WERI-Rb-1 (cell line): ENCODE measurements at regions not wholly inside any gene's neighbourhood (a gene's known extent, or its start where the extent isn't known, plus 50 kb on each side); places are given as distances from the start of the nearest gene placed in this dataset.
A peak's percentile ranks its signal among the peaks of the same experiment; 100 is the strongest.

Experiments used
- DNase-seq: peaks from one replicate; pipeline ENCODE4 v3.0.0-alpha.2; 2020
- H3K27ac ChIP-seq: fragments of 250-450 bp; sonication (Bioruptor Pico); 2 replicates; pipeline ENCODE4 v1.5.1; 2020; ENCODE audit warnings: mild to moderate bottlenecking, moderate library complexity
- H3K27me3 ChIP-seq: fragments of 250-450 bp; sonication (Bioruptor Pico); 2 replicates; pipeline ENCODE4 v1.5.1; 2021; ENCODE audit warnings: mild to moderate bottlenecking, low read depth, moderate library complexity; ENCODE audit not compliant: insufficient read depth, severe bottlenecking
- H3K36me3 ChIP-seq: fragments of 250-450 bp; sonication (Bioruptor Pico); 2 replicates; pipeline ENCODE4 v1.5.1; 2020; ENCODE audit warnings: mild to moderate bottlenecking, moderate library complexity
- H3K4me3 ChIP-seq: 2 replicates; pipeline ENCODE4 v1.5.1; 2011; ENCODE audit warnings: low read depth, mild to moderate bottlenecking, control low read depth, low read length
- H3K9me3 ChIP-seq: fragments of 250-450 bp; sonication (Bioruptor Pico); 2 replicates; pipeline ENCODE4 v1.5.1; 2021; ENCODE audit warnings: mild to moderate bottlenecking, moderate library complexity; ENCODE audit not compliant: severe bottlenecking
- TF ChIP-seq, protein P1 (sequence below): IDR thresholded peaks from 2 replicates; pipeline ENCODE4 v1.5.1; 2011; ENCODE audit warnings: low read depth, mild to moderate bottlenecking, control low read depth, inconsistent platforms, low read length

DNA sequence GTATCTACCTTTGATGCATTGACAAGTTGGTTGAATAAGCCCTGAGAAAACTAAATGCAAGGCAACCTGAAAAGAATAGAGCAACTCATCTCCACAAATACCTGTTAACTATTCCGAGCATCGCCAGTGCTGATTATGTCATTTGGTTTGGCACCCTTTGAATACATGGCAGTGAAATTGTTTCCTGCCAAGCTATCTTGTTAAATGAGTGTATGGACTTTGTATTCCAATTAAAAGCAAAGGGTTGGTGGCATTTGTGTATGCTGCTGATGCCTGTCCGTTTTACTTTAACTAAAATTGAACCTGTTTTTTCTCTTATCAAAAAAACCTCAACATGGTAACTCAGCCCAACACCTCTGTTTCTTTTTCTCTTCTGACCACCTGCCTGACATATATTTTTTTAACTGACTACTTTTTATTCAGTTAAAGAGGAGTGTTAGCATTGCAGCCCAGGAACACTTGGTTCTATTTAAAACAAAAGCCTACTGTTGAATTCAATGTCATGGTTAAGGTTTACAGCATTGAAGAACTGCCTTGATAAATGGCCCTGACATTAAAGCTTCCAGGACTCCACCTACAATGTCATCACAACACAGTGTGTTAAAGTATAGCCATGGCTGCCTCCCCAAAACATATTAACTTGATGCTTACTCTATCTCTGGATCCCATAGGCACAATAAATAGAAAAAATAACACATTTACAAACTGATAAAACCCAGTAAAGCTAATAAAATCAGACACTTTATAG lies 838.3 kb upstream of the NOVA1 start:
- no peaks in the 10 kb centered on the region for H3K36me3 ChIP-seq
- no peak for DNase-seq
- no peaks in the 10 kb centered on the region for H3K9me3 ChIP-seq
- TF ChIP-seq, protein P1, sequence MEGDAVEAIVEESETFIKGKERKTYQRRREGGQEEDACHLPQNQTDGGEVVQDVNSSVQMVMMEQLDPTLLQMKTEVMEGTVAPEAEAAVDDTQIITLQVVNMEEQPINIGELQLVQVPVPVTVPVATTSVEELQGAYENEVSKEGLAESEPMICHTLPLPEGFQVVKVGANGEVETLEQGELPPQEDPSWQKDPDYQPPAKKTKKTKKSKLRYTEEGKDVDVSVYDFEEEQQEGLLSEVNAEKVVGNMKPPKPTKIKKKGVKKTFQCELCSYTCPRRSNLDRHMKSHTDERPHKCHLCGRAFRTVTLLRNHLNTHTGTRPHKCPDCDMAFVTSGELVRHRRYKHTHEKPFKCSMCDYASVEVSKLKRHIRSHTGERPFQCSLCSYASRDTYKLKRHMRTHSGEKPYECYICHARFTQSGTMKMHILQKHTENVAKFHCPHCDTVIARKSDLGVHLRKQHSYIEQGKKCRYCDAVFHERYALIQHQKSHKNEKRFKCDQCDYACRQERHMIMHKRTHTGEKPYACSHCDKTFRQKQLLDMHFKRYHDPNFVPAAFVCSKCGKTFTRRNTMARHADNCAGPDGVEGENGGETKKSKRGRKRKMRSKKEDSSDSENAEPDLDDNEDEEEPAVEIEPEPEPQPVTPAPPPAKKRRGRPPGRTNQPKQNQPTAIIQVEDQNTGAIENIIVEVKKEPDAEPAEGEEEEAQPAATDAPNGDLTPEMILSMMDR, result no peak
- no peak overlapping the region for H3K4me3 ChIP-seq
- H3K27ac ChIP-seq, result no peak overlapping the region
- H3K27me3 ChIP-seq, result no peaks in the 10 kb centered on the region

DNA sequence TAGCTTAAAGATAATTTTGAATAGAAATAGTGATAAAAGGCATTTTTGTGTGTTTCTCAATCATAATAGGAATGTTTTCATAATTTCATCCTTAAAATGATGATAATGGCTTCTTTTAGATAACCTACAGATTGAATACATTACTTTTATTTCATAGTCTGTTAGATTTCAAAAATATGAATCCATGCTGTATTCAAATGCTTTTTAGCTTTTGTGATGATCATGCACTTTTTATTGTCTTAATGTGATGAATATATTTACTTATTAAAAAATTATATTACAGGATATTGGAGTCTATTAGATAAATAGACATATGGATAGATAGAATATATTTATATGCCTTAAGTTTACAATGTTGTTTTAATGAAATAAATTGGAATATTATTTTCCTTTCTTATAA lies 886.8 kb upstream of the NOVA1 start:
- DNase-seq, result no peak
- no peaks in the 10 kb centered on the region for H3K36me3 ChIP-seq
- no peaks in the 10 kb centered on the region for H3K9me3 ChIP-seq
- no peak overlapping the region for H3K4me3 ChIP-seq
- TF ChIP-seq, protein P1, result no peak
- no peaks in the 10 kb centered on the region for H3K27me3 ChIP-seq
- H3K27ac ChIP-seq, result no peak overlapping the region

DNA sequence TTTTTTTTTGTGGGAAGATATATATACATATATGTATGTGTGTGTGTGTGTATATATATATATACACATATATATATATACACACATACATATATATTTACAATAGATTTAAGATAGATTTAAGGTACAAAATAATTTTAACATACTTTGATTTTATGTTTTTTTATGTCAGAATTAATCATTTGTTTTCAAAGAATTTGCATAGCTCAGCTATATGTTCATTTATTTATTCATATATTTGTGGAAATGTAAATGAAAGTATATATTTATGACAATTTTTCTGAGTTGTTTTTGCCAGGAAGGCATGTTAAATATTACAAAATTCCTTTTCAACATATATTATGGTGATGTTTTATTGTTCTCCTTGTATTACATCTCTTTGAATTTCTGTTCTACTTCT lies 887.4 kb upstream of the NOVA1 start:
- TF ChIP-seq, protein P1, result no peak
- Histone ChIP-seq H3K27ac (no peak overlapping the region), H3K9me3 (no peaks in the 10 kb centered on the region), H3K4me3 (no peak overlapping the region), H3K36me3 (no peaks in the 10 kb centered on the region), H3K27me3 (no peaks in the 10 kb centered on the region)
- no peak for DNase-seq

DNA sequence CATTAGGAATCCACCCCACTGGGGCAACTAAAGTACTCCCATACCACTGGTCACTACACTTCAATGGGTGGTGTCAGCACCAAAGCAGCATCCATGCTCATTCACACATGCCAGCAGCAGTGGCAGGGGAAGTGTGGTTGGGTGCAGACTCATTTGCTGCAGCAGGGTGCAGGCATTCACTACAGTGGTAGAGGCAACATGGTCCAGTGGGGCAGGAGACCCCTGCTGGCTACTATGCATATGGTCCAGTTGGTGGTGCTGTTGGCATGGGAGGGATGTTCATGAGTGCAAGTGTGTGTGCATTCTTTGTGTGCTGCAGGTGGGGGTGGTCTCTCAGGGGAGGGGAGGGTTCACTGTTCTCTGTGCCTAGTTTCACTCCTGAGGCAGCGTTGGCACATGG lies 908.4 kb upstream of the NOVA1 start:
- TF ChIP-seq, protein P1, result peak; percentile 43; the same call in 1 of the 2 replicates
- no peaks in the 10 kb centered on the region for H3K27me3 ChIP-seq
- no peak for DNase-seq
- no peak overlapping the region for H3K4me3 ChIP-seq
- H3K36me3 ChIP-seq, result no peaks in the 10 kb centered on the region
- H3K9me3 ChIP-seq, result no peaks in the 10 kb centered on the region
- no peak overlapping the region for H3K27ac ChIP-seq

DNA sequence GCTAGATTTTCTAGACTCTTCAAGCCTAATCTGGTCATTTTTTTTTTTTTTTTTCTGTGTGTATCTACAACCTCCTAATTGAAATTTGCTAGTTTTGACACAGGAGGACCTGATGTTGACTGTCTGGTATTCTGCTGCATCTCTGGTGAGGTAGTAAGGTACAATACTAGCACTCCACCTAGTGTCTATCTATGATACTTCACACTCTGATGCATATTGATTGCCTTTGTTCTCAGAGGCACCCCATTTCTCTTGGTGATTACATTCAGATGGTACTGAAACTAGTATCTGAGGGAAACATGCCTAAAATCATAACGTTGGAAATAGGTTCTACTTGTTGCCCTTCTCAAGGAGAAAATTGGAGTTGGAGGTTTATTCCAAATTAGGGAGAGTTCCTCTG lies 930.5 kb upstream of the NOVA1 start:
- Histone ChIP-seq H3K27ac (no peak overlapping the region), H3K36me3 (no peaks in the 10 kb centered on the region), H3K27me3 (no peaks in the 10 kb centered on the region), H3K9me3 (no peaks in the 10 kb centered on the region), H3K4me3 (no peak overlapping the region)
- TF ChIP-seq, protein P1, result peak; percentile 64
- DNase-seq, result no peak

DNA sequence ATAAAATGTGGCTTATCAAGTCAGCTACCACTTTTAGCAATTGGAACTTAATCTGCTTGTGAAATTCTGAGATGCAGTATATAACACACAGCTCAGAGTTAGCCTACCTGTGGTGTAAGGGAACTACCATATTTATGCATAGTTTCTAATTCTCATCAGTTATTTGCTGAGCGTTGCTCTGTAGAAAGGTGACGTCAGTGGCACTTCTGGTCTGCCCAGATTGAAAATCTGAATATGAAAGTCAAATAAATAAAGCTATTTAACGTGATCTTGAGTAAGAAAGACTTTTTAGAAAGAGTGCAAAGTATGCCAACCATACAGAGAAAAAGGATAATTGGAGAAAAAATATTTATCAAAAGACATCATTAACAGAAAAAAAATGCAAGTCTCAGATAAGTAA lies 938.9 kb upstream of the NOVA1 start:
- Histone ChIP-seq H3K9me3 (no peaks in the 10 kb centered on the region), H3K4me3 (no peak overlapping the region), H3K27ac (no peak overlapping the region), H3K36me3 (no peaks in the 10 kb centered on the region), H3K27me3 (no peaks in the 10 kb centered on the region)
- no peak for DNase-seq
- TF ChIP-seq, protein P1, result no peak
